Jurkat, Clone E6-1 (cell line): ENCODE measurements at regions not wholly inside any gene's neighbourhood (a gene's known extent, or its start where the extent isn't known, plus 50 kb on each side); places are given as distances from the start of the nearest gene placed in this dataset.
"Not testable (repeated sequence)": the region's sequence is repeated elsewhere in the genome, so short reads cannot be mapped to it uniquely, and the experiment has no call there.

ENCODE experiments used
- DNase-seq: peaks from one replicate; pipeline ENCODE4 v3.0.0-alpha.2; 2011; ENCODE audit warnings: low read depth, low spot score
- H3K4me3 ChIP-seq: 2 replicates; pipeline ENCODE4 v1.5.1; 2011; ENCODE audit warnings: mild to moderate bottlenecking, low read length, control low read depth, moderate library complexity

GRCh38 chr5:17360879-17361278, 137.2 kb upstream of the TAF11L2 start:
- no peak for DNase-seq
- H3K4me3 ChIP-seq: no peak overlapping the region

GRCh38 chr5:17361331-17361730, 136.7 kb upstream of the TAF11L2 start:
- no peak for DNase-seq
- H3K4me3 ChIP-seq: no peak overlapping the region

GRCh38 chr5:17364987-17365810, 132.8 kb upstream of the TAF11L2 start:
- no peak for DNase-seq
- no peak overlapping the region for H3K4me3 ChIP-seq

DNA sequence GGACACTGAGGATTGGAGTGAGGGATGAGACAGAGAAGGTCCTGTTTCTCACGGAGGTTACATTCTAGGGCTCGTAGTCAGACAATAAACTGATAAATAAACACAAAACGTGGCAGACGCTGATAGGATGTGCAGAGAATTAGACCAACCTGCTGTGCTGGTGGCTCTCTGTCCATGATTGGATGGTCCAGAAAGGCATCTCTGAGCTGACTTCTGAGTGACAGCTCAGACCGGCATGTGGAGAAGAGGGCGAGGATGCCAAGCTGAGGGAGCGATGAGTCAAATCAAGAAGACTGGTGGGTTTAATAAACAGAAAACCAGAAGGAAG, 132.3 kb upstream of the TAF11L2 start:
- DNase-seq: no peak
- no peak overlapping the region for H3K4me3 ChIP-seq

GRCh38 chr5:17367256-17367840, 130.7 kb upstream of the TAF11L2 start:
- H3K4me3 ChIP-seq: no peak overlapping the region
- DNase-seq: no peak

DNA sequence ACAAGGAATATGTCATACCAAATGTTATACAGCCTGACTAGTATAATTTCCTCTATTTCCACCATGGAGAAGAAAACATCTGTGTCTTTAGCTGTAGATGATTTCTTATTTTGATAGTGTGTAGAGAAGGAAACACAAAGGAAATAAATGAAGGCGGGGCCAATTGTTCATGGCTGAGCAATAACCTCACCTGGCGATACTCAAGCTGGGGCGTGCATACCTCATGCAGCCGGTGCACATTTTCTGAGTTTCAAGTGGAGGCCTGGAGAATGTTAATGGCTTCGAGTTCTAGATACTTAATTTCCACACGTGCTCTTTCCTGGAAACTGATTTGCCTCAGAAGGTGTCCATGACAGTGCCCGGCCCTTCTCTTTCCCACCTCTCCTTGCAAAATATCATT, 127.4 kb upstream of the TAF11L2 start:
- H3K4me3 ChIP-seq: no peak overlapping the region
- DNase-seq: no peak

GRCh38 chr5:17373406-17373805, 124.6 kb upstream of the TAF11L2 start:
- DNase-seq: no peak
- no peak overlapping the region for H3K4me3 ChIP-seq

DNA sequence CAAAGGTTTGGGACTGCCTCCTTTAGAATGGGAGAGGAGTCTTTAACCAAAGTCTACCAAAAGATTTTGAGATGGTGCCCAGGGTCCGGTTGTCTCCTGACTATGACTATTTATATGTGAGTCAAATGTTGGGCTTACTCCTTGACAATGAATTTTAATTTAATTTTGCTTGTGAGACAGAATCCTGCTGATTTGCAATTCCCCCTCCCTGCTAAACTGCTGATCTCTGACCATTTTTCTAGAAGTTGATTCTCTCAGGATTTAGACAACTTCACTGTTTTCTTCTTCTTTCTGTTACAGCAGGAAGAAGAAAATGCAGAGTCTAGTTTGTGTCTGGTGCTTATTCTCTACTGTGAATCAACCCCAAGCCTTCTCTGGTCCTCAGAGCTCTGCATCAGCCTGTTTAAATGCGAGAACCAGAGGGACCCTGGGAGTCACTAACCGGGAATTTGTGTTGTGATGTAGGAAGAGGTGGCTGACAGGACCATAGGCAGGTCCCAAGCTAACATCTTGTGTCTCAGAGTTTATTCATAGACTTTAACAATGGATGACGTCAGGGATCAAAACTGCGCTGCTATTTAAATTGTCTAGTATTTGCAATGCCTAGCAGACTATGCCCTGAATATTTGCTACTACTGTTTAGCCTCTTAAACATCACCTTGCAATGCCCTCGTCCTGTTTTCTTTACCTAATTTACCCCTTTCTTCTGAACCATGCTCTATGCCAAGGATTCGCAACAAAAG, 124.0 kb upstream of the TAF11L2 start:
- DNase-seq: no peak
- H3K4me3 ChIP-seq: no peak overlapping the region

- no peak overlapping the region for H3K4me3 ChIP-seq
- no peak for DNase-seq
Measured at GRCh38 chr5:17374973-17375742, 122.9 kb upstream of the TAF11L2 start.

DNA sequence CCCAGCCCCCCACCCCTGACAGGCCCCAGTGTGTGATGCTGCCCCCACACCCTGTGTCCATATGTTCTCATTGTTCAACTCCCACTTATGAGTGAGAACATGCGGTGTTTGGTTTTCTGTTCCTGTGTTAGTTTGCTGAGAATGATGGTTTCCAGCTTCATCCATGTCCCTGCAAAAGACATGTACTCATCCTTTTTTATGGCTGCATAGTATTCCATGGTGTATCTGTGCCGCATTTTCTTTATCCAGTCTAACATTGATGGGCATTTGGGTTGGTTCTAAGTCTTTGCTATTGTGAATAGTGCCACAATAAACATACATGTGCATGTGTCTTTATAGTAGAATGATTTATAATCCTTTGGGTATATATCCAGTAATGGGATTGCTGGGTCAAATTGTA, 122.1 kb upstream of the TAF11L2 start:
- DNase-seq, H3K4me3 ChIP-seq: not testable (repeated sequence)

DNA sequence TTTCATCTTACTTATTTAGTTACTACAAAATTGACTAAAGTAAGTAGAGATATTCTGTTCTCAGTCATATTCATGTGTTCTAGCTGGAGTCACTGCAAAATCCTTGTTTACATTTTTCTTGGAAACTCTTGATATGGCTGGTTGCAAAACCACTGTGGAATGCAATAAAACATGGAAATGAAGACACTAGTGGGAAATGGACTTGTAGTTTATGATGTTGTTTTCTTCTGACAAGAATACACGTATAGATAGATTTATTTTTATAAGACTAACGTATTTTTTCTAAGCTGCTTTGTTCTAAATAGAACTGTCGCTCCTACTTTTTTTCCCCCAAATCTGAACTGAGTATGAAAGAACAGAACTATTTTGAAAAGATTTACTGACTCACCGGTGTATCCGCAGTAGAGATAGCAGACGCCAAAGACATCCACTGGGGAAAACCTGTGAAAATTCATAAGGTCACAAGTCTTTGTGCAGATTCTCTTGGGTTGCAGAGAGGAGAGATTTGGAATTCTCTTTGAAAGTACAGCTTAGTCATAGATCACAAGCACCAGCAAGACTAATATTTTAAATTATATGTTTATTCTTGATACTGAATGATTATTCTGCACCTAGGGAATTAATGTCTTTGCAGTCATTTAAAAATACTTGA, 119.6 kb upstream of the TAF11L2 start:
- no peak overlapping the region for H3K4me3 ChIP-seq
- DNase-seq: no peak

DNA sequence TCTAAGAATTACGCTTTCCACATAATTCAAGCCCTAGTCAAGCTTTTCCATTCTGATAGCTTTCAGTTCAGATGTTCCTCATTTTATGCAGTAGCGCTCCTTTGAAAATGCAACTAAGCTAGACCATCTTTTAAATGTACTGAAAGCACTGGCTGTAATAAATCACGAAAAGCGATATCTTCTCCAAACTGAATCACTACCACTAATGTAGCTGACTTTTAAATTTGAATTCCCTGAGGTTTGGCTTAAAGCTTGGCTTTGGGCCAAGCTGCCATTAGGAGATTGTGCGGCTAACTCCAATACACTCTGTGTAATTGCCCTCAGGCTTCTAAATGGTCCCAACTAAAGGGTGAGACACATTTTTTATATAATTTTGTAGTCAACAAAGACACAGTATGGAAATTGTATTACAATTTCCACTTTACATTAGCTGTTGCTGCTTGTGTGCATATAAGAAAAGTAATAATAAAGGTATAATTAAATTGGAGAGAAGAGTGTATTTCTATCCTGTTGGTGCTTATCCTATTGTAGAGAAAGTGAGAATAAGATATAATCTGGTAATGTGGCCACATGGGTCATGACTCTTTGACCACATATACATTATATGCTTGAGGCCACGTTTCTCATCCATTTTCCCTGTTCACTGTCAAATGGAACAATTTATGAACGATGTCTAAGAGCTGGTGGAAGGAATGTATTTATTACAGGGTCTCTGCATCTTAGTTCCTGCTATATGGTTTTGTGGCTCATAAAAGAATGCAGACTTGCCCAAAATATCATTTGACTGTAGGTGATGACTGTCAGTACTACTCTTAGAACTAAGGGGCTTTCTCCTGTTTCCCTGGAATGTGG, 118.7 kb upstream of the TAF11L2 start:
- DNase-seq: no peak

DNA sequence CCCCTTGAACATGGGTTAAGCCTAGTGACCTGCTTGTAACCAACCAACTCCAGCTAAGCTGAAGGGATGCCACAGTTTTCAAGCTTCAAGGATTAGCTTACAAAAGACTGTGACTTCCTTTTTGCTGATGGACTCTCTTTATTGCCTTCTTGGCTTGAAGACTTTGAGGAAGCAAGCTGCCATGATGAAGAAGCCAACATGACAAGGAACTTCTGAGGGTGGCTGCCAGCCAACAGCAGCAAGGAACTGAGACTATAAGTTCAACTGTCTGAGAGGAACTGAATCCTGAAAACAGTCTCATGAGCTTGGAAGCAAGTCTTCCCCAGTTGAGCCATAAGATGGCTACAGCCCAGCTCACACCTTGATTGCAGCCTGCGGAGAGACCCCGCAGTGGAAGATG, 116.1 kb upstream of the TAF11L2 start:
- DNase-seq: no peak
- H3K4me3 ChIP-seq: no peak overlapping the region

More for the DNA sequence above, 118.7 kb upstream of the TAF11L2 start:
- H3K4me3 ChIP-seq: no peak overlapping the region

DNA sequence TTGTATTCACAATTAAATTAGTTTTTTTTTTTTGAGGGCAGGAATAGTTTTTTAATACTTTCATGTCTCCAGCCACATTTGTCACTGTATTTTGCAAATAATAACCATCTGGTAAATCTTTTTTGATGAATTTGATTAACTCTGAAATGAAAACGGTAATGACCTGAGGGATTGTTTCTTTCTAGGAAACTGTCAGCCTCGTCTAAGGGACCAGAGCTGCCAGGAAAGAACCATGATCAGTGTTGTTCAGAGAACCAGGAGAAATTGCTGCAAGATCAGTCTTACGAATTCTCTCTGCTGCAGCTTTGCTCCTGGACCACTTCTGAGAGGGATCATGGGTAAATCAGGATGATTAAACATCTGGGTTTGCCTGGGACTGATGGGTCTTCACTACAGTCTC, 114.5 kb upstream of the TAF11L2 start:
- no peak for DNase-seq
- H3K4me3 ChIP-seq: no peak overlapping the region

DNA sequence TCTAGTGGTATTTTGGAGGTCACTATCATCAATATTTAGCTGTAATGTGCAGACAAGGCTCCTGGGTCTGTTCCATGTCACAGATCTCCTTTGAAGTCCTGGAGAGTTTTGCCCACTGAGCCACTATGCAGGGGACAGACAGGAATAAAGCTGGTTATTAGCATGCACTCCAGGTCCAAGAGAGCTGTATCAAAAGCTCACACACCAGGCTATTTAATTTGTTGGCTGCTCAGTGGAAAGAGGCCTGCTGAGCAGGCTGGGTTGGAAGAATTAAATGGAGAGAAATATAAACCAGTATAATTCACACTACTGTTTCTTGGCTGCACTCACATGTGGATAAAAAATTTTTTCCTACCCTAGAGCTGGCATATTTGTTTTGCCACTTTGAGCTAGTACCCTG, 113.8 kb upstream of the TAF11L2 start:
- H3K4me3 ChIP-seq: no peak overlapping the region
- no peak for DNase-seq

GRCh38 chr5:17388717-17389116, 109.3 kb upstream of the TAF11L2 start:
- H3K4me3 ChIP-seq: no peak overlapping the region
- DNase-seq: no peak

DNA sequence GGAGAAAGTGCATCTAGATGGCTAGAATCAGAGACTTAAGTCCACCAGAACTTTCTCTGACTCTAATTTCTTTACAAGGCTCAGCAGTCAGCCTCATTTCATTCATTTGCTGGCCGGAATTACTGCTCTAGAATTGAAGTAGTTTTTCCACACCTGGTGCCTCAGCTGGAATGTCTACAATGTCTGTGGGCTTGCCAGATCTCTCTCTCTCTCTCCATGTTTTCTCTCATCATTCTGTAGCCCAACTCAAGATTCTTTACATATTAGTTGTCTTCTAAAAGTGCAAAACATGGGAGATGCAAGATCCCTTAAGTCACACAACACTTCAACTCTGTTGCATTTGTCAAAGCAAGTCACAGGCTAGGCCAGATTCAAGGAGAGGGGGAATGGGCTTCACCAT, 103.9 kb upstream of the TAF11L2 start:
- DNase-seq: no peak
- no peak overlapping the region for H3K4me3 ChIP-seq

GRCh38 chr5:17395106-17395880, 102.7 kb upstream of the TAF11L2 start:
- H3K4me3 ChIP-seq: no peak overlapping the region
- no peak for DNase-seq
